ENCODE measurements at regions not wholly inside any gene's neighbourhood (a gene's known extent, or its start where the extent isn't known, plus 50 kb on each side); places are given as distances from the start of the nearest gene placed in this dataset.

DNA sequence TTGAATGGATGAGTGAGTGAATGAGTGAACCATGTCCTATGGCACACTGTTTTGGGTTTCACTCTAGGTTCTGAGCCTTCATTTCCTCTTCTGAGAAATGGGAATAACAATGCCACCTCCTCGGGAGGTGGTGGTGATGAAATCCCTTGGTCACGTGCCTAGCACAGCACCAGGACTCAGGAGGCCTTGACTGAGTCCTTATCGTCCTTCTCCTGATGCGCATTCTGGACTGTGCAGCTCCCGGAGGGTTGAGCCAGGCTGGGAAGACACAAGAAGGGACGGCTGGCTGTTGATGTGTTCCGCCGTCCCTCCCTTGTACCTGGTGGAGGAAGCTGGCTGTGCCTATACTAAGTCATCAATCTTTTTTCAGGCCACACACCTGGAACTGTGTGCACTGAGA lies 437.3 kb downstream of the ZNF521 start:
- TF ChIP-seq, protein P1, sequence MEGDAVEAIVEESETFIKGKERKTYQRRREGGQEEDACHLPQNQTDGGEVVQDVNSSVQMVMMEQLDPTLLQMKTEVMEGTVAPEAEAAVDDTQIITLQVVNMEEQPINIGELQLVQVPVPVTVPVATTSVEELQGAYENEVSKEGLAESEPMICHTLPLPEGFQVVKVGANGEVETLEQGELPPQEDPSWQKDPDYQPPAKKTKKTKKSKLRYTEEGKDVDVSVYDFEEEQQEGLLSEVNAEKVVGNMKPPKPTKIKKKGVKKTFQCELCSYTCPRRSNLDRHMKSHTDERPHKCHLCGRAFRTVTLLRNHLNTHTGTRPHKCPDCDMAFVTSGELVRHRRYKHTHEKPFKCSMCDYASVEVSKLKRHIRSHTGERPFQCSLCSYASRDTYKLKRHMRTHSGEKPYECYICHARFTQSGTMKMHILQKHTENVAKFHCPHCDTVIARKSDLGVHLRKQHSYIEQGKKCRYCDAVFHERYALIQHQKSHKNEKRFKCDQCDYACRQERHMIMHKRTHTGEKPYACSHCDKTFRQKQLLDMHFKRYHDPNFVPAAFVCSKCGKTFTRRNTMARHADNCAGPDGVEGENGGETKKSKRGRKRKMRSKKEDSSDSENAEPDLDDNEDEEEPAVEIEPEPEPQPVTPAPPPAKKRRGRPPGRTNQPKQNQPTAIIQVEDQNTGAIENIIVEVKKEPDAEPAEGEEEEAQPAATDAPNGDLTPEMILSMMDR (IDR thresholded peaks at IDR 0.05): no peak
- TF ChIP-seq ZFX (IDR thresholded peaks at IDR 0.05; ENCODE audit: borderline replicate concordance): no peak

All from 22Rv1 (cell line).